NCI-H128 (cell line): ENCODE measurements at regions not wholly inside any gene's neighbourhood (a gene's known extent, or its start where the extent isn't known, plus 50 kb on each side); places are given as distances from the start of the nearest gene placed in this dataset.

Experiments
- DNase-seq: peaks from one replicate; lab custom pipeline; 2025; ENCODE audit not compliant: unreplicated experiment; lab: John Stamatoyannopoulos, UW

DNA sequence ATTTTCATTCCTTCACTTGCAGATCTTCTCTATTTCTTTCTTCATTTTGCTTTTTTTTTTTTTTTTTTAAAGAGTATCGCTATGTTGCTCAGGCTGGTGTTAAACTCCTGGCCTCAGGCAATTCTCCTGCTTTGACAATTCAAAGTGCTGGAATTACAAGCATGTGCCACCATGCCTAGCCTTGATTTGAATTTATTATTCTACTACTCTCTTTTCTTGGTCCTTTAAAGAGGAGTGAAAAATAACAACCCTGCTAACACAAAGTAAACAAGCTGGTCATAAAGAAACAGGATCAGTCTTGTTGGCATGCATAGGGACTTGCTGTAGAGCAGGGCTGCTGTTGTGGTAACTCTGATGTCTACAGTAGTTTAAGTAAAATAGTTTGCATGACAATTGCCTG is 1615.3 kb upstream of the ZEB2 start:
- no peak for DNase-seq

DNA sequence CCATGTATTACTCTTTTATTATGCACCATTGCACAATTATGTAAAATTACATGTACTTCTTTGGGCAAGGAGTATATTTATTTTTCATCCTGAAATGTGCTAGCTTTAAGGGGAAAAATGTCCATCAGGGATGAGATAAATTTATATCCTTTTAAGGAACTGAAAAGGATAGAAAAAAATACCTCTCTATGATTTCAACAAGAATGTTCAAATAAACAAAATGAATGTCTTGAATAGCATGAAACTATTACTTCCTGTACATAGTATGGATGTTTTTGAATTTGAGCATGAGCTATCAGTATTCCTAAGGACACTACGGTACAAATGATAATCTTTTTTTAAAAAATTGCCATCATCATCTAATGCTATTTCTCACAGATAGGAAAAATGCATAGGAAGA is 1611.9 kb upstream of the ZEB2 start:
- no peak for DNase-seq

DNA sequence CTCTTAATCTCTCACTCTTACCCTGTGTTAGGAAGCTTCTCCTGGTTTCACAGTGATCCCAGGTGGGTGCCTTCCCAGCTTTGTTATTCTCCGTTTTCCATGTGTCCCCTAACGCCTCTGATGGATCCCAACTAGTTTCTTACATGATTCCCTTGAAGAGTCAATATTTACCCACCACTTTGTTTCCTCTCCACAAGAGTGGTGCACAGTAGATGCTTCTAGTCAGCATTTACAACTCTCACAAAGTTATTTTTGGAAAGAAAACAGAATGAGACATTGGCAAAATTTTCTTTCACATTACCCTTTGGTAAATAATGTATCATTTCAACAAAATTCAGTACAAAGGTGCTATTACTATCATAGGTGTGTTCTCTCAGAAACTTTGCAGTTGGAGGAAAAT is 1611.1 kb upstream of the ZEB2 start:
- DNase-seq = no peak

DNA sequence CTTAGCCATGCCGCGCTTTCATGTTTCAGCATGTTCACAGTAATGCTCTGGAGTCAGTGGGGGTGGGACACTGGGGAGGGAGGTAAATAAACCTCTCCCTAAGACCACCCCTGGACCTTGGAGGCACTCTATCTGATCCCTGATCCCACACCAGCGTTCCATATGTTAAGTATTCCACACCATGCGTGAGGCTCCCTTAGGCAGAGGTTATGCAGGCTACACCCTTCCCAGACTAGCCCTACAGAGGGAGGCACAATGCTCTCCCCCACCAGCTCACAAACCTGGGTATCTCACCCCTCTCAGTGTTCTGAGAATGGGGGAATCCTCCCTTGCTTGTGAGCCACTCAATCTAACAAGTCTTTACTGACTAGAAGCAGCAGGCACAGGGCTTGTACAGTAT is 1610.4 kb upstream of the ZEB2 start:
- DNase-seq = no peak

DNA sequence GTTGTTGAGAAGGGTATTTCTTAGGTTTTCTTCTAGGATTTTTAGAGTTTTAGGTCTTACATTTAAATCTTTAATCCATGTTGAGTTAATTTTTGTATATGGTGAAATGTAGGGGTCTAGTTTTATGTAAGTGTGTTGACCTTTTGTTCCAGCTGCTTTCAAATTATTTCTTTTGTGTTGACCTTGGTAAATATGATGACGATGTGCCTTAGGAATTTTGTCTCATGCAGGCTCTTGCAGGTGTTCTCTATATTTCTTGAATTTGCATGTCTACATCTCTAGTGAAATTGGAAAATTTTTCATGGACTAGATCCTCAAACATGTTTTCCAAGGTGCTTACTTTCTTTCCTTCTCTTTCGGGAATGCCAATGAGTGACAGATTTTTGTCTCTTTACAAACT is 1609.3 kb upstream of the ZEB2 start:
- DNase-seq = no peak

DNA sequence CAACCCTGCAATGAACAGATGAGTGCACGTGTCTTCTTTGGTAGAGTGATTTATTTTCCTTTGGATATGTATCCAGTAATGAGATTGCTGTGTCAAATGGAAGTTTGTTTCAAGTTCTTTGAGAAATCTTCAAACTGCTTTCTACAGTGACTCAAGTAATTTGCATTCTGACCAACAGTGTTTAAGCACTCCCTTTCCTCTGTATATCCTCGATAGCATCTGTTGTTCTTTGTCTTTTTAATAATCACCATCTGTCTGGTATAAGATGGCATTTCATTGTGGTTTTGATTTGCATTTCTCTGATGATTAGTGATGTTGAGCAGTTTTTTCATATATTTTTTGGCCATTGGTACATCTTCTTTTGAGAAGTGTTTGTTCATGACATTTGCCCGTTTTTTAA is 1608.3 kb upstream of the ZEB2 start:
- no peak for DNase-seq

DNA sequence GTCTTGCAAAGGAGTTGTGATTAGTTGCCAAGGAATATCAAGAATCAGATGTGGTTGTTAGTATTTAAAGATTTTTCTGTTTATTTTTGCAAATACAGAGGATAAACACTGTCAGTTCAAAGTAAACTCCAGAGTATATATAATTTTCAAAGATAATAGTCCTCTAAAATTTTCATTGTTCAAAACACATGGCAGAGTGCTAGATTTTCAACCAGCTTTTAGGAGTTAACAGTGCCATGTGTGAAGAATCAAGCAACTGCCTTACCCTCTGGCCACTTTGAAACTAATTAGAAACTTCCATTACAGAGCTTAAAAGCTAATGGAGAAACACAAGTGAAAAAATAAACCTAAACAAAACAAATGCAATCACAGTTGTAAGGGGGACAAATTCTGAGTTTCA is 1605.6 kb upstream of the ZEB2 start:
- DNase-seq = no peak

DNA sequence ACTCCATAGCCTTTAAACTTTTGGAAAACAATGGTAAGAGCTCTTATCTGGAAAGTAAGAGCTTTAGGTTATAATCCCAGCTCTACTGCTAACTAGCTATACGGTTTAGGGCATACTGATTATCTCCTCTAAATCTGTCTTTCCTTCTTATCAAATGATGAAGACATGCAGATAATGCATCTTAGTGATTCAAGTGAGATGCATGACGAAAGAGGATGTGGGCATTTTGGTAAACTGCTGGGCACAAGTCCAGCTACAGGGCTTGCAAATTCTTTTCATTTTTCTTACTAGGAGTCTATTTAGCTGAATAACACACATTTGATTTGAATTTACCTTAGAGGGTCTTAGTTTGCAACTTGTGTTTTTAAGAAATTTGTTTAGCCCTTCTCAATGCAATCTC is 1604.8 kb upstream of the ZEB2 start:
- no peak for DNase-seq

DNA sequence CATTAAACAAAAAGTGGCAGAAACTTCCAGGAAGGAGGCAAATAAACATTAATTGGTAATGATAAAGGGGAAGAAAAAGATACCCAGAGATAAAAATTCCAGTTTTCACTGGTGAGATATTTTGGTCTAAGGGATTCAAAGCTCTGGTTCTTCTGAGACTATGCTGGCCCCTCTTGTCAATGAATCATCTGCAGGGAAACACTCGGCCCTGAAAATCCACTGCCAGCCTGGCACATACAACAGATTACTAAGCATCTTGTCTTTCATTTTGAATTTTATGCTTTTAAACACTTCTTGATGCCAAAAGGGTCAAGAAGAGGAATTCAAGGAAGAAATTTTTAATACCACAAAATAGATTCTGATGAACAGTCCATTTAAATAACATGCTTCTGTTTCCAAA is 1603.8 kb upstream of the ZEB2 start:
- no peak for DNase-seq

DNA sequence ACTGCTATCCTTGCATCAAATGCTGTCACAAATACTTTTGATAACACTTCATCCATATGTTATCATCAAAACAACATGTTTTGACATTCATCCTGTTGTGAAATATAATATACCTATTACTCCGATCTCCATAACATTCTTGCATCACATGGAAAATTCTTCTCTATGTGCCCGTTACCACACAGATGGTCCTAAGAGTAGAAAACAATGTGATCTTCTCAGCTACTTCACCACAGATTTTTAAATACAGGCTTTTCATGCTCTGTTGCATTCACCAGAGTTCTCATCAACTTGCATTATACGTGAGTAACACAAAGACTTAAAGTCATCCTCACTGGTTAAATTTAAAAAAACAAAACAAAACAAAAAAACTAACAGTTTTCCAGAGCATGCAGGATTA is 1603.3 kb upstream of the ZEB2 start:
- DNase-seq = no peak

DNA sequence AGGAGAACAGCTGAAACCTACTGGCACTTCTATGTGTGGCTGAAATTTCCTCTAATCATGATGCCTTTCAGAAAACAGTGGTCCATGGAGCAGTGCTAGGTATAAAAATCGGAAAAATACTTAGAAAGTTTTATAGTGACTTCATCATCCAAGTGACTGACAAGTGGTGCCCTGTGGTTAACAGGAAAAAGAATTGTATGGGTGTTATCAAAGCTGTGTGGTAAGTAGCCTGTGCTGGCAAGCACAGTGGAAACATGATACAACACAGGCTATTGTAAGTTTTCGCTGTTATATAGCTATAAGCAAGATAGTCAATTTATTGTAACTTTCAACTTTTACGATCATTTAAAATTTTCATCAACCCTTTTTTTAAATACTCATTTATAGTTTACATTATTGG is 1599.7 kb upstream of the ZEB2 start:
- DNase-seq = no peak

DNA sequence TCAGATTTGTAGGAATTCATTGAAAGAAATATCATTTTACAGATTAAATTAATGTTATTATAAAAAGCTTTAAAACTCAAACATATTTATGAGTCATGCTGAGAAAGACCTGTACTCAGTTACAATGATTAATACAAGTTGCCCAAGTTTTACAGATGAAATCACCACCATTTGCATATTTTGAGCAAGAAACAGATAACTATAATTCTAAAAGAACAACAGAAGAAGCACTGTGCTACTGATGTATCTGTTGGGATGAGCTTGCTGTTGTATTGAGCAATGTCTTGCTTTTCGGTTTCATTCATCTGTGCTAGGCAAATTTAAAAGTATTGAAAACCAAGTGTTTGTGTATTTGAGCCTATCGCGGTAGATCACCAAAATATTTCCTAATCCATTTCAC is 1589.1 kb upstream of the ZEB2 start:
- no peak for DNase-seq

DNA sequence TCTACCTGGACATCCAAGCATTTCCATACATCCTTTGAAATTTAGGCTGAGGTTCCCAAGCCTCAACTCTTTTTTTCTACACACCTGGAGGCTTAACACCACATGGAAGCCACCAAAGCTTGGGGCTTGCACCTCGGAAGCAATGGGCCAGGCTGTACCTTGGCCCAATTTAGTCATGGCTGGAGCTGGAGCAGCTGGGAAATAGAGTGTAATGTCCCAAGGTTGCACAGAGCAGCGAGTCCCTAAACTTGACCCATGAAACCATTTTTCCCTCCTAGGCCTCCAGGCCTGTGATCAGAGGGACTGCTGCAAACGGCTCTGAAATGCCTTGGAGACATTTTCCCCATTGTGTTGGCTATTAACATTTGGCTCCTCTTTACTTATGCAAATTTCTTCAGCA is 1574.3 kb upstream of the ZEB2 start:
- DNase-seq = no peak

DNA sequence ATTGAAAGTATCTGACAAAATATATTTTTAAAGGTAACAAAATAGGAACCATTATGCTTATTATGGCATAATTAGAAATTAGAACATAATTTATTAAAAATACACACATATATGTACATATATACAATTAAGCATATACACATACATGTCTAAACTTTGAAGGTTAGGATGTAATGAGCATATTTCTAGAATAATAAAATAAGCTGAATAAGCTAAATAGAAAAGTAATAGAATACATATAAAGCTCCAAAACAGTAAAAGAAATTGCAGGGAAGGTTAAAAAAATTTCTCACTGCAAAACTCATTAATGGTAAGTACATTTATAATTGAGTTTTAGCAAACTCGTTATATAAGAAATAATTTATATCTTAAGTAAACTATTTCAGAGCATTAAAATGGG is 1561.5 kb upstream of the ZEB2 start:
- DNase-seq = no peak

DNA sequence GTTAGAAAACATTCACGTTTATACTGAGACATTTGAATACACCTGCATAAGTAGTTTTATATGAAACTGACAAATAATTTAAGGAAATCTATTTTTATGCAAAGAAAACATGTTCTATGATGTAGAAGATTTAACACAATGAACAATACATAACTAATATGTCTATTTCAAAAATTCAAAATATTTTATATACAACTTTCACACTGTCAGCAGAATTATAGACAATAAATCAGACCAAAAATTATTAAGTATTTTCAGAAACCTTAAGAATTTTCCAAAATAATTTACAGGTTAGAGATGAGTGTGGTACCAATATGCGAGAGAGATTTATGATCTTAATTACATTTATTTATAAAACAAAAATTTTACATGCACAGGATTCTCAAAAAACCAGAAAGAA is 1561.0 kb upstream of the ZEB2 start:
- DNase-seq = no peak

DNA sequence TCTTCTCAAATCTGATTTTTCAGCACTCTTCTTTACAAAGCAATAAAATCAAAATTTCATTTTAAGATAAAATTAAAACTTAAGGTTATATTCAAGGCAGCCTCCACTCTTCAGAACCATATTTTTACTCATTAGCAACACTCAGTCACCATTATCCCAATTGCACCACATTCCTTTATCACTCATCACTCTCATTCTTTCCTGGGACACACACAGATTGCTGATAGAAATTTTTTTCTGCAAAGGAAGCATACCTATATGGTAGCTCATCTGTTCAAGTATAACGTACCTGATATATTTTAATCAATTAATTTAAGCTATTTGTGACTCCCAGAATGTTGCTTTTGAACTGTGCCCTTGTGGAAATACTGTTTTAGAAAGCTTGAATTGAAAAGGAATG is 1559.3 kb upstream of the ZEB2 start:
- no peak for DNase-seq

DNA sequence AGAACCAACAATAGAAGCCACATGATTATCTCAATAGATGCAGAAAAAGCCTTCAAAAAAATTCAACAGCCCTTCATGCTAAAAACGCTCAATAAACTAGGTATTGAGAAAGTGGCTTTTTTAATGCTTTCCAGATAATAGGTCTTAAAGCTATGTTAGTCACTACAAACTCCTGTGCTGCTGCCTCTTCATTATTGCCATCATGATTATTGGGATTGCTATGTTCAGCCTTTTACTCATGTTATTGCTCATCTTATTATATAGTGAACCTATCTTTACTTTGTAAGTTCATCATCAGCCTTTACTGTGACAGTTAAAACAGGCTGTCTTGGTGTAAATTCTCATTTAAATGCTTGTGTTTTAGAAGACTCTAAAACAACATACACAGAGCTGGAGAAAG is 1557.2 kb upstream of the ZEB2 start:
- no peak for DNase-seq

DNA sequence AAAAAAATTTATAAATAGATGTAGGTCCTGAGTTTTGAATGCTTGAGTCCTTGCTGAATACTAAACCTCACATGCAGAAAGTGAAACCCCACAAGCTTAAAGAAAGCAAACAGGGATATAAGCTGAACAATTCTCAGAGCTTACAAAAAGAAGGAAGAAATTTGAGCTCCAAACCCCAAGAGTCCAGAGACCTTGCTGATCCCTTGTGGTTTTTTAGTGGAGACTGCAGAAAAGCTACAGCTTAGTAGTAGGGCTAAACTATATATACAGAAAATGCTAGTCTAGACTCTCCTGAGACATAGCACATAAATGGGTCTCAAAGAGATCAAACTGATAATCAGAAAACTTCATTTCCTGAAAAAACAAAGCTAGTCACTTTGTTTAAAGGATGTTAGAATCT is 1548.1 kb upstream of the ZEB2 start:
- no peak for DNase-seq

DNA sequence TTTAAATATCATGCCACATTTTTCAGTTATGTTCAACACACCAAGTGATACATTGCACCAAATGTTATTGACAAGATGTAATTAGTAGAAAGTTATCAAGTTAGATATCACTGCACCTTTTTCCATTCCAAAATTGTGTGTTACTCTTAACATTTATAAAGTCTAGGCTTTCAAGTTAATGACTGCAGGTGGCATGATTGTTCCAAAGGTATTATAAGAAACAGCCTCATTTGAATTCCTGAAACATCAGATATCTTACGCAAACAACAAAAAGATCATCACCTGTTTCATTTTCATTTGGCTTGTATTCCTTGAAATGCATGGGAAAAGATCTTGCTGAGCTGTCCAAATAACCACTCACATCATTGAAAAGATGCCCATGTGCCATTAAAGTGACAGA is 1528.2 kb upstream of the ZEB2 start:
- DNase-seq = no peak

DNA sequence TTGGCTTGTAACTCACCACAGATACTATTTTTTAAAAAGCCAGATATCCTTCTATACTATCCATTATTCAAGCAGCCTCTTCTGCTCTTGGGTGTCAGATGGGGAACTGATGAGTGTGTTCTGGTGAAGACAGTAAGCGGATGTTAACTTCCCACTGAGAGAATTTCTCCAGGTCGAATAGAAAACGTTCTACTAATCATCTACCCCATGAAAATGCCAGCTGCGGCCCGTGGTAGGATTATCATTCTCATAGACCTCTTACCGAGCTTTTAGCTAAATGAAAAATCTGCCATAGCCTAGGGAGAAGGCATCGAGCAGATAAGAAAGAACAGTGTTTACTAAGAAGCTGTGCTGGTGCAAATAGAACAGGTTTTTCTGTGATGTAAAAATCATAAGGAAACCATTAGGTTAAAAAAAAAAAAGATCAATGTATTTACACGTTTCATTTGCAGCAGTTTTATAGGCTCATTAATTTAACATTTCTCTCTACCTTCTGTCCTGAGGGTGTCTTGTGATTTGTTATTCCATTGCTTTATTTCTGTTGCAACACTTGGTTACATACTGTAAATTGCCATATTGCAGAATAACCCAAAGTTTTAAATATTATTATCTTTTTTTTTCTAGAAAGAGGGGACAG is 1521.5 kb upstream of the ZEB2 start:
- DNase-seq = no peak

DNA sequence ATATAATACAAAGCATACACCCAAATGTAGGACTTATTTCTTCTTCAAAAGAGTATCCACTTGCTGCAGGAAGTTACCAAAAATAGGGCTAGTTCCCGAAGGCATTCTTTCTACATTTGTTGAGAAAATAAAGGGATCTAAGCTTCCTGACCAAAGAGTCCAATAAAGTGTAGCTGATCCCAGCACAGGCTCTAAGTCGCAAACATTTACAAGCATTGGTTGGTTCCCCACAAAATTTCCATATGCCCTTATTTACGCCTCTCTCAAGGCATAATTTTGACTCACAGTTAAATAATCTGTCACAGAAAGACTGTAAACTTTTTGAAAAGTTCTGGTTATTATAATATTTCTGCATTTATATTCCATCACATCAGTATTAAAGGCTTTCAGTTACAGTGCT is 1520.1 kb upstream of the ZEB2 start:
- DNase-seq = no peak

DNA sequence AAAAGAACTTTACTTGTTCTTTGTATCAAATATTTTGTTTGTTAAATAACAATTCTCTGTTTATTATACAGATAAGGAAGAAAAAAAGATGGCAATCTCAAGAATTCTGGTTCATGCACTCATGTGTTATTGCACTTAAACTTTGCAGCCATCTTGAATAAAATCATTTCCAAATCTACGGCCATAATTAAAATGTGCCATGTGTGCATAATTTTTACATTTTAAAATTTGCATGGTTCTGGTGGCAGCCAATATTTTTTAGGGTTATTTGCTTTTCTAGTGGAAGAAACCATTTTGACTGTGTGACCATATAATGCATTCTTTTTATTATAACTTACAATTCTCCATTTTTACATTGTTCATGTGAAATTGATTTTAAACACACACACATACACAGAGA is 1518.1 kb upstream of the ZEB2 start:
- no peak for DNase-seq

DNA sequence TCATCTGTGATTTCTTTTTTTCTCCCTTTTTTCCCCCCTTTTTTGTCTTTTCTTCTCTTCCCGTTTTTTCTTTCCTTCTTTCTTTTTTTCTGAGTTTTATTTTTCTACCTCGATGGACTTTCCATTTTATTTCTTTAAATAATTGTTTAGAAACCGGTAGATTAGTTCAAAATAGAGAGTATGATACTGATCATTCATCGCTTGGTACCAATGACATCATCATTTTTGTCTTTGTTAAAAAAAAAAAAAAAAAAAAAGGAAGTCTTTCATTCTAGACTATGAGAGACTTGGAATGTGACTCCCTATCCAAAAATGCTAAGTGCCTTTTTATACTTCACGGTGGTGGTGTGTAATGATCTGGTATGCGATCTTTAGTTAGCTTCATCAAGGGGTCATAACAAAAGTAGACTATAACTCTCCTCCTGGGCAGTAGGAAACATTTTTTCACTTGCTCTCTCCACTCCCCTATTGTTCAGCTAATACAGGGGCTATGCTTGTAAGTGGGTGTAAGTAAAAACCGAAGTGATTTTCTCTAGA is 1517.5 kb upstream of the ZEB2 start:
- no peak for DNase-seq

DNA sequence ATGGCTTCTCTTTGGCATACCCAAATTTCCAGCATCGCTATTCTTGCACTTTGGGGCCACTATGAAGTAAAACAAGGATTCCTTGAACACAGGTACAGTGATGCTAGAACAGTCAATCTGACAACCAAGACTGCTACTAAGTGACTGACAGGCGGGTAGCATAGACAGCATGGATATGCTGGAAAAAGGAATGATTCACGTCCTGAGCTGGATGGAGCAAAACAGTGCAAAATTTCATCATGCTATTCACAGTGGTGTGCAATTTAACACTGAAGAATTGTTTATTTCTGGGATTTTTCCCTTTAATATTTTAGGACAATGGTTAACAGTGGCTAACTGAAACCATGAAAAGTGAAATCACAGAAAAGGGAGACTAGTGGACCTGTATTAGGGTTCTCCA is 1511.2 kb upstream of the ZEB2 start:
- DNase-seq = no peak
